T-helper 2 cell treated with Interferon-gamma antibody and Interleukin-4, amounts not matched to agents 100 ng/mL and 5 ng/mL, for 36 hours (primary cell): ENCODE measurements at regions not wholly inside any gene's neighbourhood (a gene's known extent, or its start where the extent isn't known, plus 50 kb on each side); places are given as distances from the start of the nearest gene placed in this dataset.
"Not testable (repeated sequence)": the region's sequence is repeated elsewhere in the genome, so short reads cannot be mapped to it uniquely, and the experiment has no call there.

ENCODE experiments used
- intact Hi-C: fragments of 100-400 bp; cut with micrococcal nuclease; formaldehyde crosslinking; loops from one replicate; pipeline ENCODE4 v1.15.1; 2023

DNA sequence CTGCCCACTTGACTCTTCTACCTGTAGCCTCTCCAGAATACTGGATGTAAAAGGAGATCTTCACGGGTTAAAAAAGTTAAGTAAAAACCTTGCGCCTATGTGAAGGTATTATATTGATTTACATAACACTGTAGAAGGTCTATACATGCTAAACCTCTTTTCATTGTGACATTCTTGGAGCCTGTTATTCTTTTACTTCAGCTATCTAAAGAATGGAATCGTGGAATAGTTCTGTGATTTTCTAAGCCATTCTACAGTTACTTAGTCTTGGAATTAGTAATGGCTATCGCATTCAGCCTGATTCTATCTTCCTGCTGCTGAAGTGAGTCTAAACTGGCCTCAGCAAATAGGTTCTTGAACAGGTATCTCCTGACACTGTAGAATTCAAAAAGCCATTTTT lies 430.0 kb upstream of the DPH6 start:
- intact Hi-C loops, result no loop called here

- intact Hi-C loops, result no loop called here
Measured at GRCh38 chr15:35979608-35980007, 433.6 kb upstream of the DPH6 start.

DNA sequence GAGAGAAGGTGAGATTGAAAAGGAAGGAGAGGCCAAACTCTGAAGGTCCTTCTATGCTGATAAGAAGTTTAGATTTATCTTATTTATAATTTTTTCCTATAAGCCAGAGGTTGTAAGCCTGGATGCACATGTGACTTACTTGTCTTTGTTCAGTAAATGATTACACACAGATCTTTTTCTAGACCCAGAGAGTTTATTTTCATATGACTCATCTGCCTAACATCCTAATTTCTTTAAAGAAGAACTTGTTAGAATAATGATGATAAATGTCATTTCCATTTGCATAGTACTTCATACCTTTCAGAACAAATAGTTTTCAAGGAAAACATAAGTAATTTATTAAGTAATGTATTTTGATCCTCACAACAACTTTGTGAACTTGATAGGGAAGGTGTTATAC lies 434.8 kb upstream of the DPH6 start:
- intact Hi-C loops, result no loop called here

DNA sequence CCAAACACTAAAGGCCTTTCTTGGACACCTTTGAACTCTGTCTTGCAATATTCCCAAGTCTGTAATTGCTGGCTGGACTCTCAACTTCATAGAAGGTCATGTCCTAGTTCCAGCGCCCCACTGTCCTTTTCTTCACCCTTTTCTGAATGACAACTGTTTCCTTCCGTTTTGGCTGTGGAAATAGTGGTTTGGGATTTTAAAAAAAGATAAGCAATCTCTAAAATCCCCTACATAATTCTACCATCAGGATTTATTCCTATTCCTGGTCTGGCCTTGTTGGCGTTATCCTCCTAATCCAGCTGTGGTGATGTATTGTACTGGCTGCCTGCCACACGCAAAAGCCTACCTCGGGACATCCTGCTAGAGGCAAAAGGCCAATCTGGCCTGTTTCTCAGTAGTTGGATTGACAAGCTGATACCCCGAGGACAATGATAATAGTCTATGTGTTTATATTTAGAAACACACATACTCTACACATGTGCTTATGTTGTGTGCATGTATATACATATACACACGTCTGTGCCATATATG lies 440.3 kb upstream of the DPH6 start:
- intact Hi-C loops, result no loop called here

GRCh38 chr15:35987056-35987455 lies 441.1 kb upstream of the DPH6 start:
- intact Hi-C loops, result no loop called here

DNA sequence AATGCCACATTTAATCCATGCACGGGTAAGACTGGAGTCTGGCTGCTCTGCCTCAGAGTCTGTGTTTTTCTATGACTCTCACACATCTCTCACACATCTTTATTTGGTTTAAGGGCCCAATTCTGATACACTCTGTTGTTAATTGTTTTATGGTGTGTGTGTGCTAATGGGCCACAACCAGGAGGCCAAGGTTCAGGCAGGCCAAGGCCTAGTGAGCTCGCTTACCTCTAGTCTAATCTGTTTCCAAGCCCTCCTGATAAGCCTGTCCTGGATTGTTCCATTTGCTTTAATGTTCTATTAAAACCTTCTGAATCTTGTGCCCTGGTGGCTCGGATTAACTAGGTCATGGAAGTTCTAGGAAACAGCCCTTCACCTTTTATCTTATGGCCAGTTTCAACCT lies 445.4 kb upstream of the DPH6 start:
- intact Hi-C loops, result no loop called here

GRCh38 chr15:35992791-35993190 lies 446.8 kb upstream of the DPH6 start:
- intact Hi-C loops, result no loop called here

DNA sequence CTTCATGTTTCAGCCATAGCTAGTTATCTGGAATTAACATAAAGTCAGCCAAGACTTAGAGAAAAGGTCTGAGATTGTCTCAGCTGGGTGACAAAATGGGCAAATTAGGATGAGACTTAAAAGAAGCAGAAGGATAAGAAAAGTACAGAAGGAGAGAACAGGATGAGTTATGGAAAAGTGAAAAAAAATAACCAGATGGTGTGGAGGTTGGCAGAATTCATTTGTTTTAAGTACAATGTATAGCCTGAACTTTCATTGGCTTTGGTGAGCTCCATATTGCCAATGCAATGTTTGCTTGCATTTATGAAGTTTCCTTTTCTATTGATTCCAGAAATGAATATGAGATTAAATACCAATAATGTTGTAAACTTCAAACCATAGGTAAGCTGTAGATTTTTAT lies 447.2 kb upstream of the DPH6 start:
- intact Hi-C loops, result no loop called here

DNA sequence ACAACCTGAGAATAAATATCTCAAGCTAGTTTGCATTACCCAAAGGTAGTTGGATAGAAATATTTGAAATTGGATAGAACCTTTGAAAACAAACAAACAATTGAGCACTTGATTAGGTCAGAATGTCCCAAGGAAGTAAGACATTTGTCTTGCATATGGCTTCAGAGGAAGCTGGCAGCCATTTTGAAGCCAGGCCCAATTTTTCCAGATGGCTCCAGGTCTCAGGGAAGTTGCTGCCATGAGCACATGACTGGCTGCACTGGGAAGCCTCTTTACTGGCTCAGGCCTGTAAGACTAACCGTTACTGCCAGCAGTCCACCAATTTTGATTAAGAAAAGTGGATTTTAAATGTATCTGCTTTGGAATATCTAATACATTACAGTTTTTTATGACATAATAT lies 448.9 kb upstream of the DPH6 start:
- intact Hi-C loops, result no loop called here

DNA sequence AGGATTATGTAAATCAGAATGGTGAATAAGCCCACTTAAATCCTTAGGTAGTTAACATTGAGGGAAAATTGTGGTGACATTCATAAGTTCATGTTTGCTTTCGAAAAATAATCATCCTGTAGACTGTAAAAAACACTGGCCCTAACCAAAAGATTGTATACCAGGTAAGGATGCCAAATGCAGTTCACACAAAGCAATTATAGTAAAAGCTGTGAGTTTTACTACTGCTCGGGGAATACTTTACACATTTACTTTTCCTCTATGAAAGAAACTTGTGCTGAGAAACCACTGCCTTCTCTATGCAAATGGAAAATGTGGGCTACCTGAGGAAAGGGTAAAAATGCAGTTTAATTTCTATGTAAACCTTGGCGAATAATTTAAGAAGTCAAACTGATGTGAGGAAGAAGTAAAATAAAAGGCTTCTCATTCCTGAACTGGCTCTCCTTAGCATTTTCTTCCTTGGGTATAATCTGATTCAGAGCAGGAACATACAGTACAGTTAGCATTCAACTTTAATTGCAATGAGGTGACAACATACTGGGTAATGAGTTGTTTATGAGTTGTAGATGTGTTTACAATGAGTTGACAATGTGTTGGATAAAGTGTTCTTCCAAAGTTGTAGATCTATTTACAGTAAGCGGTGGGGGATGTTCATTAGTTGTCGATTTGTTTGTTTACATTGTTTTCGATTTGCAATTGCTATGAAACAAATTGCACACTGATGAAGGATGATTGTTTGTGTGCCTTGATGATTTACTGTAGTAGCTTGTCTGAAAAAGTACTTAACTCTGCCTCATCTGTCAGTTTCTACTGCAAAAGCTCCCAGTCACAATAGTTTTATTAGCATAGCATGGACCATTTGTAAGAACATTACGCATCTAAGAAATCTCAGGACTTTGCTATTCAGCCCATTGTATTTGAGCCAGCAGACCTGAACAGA lies 453.0 kb upstream of the DPH6 start:
- intact Hi-C loops, result no loop called here

DNA sequence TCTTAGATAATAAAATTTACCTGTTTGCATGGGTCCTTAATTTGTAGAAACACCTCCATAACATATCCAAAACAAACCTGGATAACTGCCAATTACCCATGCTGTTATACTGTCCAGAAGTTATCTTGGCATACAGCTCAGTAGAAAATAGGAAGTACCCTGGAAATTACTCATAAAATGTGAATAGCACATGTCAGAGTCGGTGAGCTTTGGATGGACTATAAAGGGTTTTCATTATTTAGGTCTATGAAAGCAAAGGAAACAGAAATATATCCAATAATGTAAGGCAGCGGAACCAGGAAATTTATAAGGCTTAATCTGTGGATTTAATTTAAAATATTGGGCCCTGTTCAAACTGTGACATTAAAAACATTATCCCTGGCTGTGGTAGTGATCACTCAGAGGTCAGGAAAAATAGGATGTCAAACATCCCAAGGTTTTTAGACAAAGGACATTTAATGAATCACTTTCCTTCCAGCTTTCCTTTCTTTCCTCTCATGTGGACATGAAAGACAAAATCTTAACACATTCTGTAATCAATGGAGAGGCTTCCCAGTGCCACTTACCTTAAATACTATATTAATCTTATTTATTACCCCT lies 459.0 kb upstream of the DPH6 start:
- intact Hi-C loops, result no loop called here

DNA sequence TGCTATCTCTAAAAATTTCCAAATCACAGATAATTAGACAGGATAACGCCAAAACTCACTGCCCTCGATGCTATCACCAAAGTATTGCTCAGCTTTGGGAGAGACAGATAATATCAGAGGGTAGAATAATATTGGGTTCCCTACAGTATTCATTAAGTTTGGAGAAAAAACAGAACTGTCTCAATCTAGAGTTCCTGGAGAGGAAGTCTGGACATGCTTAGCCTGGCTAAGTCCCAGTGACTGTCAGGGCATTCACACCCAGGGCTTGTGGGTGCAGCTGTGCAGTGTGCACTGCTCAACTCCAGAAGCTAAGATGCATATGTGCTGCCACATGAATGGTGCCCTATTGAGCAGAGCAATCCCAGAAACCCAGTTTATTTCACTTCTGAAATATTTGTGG lies 459.6 kb upstream of the DPH6 start:
- intact Hi-C loops, result no loop called here

DNA sequence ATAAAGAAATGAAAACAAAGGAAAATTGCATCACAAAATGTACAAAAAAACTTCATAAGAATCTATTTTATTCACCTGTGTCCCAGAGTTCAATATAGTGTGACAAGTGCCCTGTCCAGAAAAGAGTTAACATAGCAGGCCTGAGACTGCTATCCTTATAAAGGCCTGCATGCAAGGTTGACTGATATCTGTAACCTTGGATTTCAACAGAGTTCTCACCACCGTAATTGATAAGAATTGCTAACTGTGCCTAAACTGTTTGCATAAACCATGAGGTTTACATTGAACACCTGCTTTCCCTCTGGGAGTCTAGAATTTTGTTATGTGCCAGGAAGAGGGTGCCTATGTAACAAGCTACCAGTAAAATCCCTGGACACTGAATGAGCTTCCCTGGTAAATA lies 461.7 kb upstream of the DPH6 start:
- intact Hi-C loops, result no loop called here

- intact Hi-C loops, result no loop called here
Measured at GRCh38 chr15:36008719-36009118, 462.8 kb upstream of the DPH6 start.

GRCh38 chr15:36024031-36024688 lies 478.2 kb upstream of the DPH6 start:
- intact Hi-C loops, result no loop called here

DNA sequence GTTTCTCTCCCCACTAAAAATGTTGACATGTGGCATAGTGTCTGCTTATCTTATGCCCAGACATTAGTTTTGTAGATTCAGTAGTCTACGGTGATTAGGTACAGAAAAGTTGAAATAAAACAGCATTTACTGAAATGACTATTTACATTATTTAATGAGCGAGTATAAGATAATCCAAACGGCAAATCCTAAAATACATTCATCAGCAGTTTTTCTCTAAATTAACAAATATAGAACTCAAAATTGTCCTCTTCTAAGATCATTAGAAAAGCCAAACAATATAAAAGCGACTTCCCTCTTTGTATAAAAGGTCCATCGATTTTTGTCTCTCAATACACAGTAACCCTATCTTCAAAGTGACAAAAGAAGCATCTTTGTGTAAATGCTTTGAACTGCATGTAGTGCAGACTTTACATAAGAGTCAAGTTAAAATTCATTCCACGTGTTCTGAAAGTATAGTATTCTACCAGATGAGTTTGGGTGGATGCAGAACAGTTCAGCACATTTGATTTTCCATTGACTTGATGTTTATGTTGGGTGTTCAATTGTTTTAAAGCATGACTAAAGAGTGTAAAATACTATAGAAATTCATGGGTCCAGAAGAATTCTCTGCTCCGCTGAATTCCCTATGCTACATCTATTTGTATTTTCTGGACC lies 480.8 kb upstream of the DPH6 start:
- intact Hi-C loops, result no loop called here

DNA sequence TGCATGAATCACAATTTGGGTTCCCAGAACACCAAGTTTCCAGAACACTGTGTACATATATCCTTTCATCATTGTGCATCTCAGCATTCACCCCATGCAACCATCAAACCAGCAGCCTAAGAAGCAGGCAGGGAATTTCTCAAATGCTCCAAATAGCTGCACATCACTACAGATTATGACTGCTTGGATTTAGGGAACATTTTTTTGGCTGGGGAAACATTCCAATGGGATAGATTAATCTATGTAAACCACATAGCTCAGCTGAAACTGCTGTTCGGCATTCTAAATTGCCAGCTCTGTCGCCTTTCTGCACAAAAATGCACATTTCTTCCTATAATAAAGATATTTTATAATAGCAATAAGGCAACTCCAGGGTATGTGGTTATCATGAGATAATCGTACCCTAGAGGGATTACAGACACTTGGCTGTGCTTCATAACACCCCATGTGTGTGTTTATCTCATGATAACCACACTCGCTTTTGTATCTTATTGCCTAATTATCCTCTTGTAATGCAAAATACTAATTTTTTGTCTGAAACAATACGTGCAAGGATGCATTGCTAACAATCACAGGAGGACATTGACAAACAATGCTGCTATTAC lies 483.7 kb upstream of the DPH6 start:
- intact Hi-C loops, result no loop called here

GRCh38 chr15:36039996-36040572 lies 494.1 kb upstream of the DPH6 start:
- intact Hi-C loops, result no loop called here

GRCh38 chr15:36047018-36047716 lies 501.2 kb upstream of the DPH6 start:
- intact Hi-C loops, result not testable (repeated sequence)

GRCh38 chr15:36050899-36051298 lies 504.9 kb upstream of the DPH6 start:
- intact Hi-C loops, result no loop called here
